Trophoblast cell (in vitro differentiated cells and primary cell): ENCODE measurements at regions not wholly inside any gene's neighbourhood (a gene's known extent, or its start where the extent isn't known, plus 50 kb on each side); places are given as distances from the start of the nearest gene placed in this dataset.

ENCODE experiments used
- DNase-seq, 2 donors: peaks; one replicate each; pipeline ENCODE4 v3.0.0-alpha.2; 2016
- H2AFZ ChIP-seq: 2 replicates; pipeline ENCODE4 v1.6.1; 2013; ENCODE audit warnings: low read length, moderate library complexity, mild to moderate bottlenecking; ENCODE audit not compliant: insufficient read depth, poor library complexity
- H2AK5ac ChIP-seq: 2 replicates; pipeline ENCODE4 v1.6.1; 2013; ENCODE audit warnings: mild to moderate bottlenecking, low read length
- H2BK120ac ChIP-seq: 2 replicates; pipeline ENCODE4 v1.6.1; 2013; ENCODE audit warnings: low read length, mild to moderate bottlenecking, moderate library complexity; ENCODE audit not compliant: insufficient read depth, poor library complexity
- H2BK12ac ChIP-seq: 2 replicates; pipeline ENCODE4 v1.6.1; 2013; ENCODE audit warnings: mild to moderate bottlenecking, low read length, moderate library complexity
- H2BK5ac ChIP-seq: 2 replicates; pipeline ENCODE4 v1.6.1; 2013; ENCODE audit warnings: low read length, low read depth, moderate library complexity, mild to moderate bottlenecking; ENCODE audit not compliant: poor library complexity
- H3K14ac ChIP-seq: 2 replicates; pipeline ENCODE4 v1.6.1; 2013; ENCODE audit warnings: mild to moderate bottlenecking, low read length
- H3K18ac ChIP-seq: 2 replicates; pipeline ENCODE4 v1.6.1; 2013; ENCODE audit warnings: mild to moderate bottlenecking, low read length
- H3K23ac ChIP-seq: 2 replicates; pipeline ENCODE4 v1.6.1; 2013; ENCODE audit warnings: low read length
- H3K27ac ChIP-seq: 2 replicates; pipeline ENCODE4 v1.5.1; 2013; ENCODE audit warnings: low read depth, mild to moderate bottlenecking, inconsistent platforms, low read length, moderate library complexity
- H3K27me3 ChIP-seq: 2 replicates; pipeline ENCODE4 v1.6.1; 2013; ENCODE audit warnings: inconsistent platforms, mild to moderate bottlenecking, low read length, moderate library complexity; ENCODE audit not compliant: insufficient read depth
- H3K36me3 ChIP-seq, 2 experiments: 1 replicate in 1 of 2; 2 replicates in 1 of 2; pipeline ENCODE4 v1.6.1; 2013; ENCODE audit warnings: low read length in 2 of 2, mild to moderate bottlenecking in 2 of 2, moderate library complexity in 1 of 2; ENCODE audit not compliant: insufficient read depth in 2 of 2, control insufficient read depth in 1 of 2
- H3K4ac ChIP-seq: 2 replicates; pipeline ENCODE4 v1.6.1; 2013; ENCODE audit warnings: low read depth, mild to moderate bottlenecking, low read length, moderate library complexity
- H3K4me1 ChIP-seq, 2 experiments: 1 replicate in 1 of 2; 2 replicates in 1 of 2; pipeline ENCODE4 v1.6.1; 2013; ENCODE audit warnings: low read length in 2 of 2, mild to moderate bottlenecking in 2 of 2, moderate library complexity in 1 of 2; ENCODE audit not compliant: insufficient read depth in 2 of 2, control insufficient read depth in 1 of 2
- H3K4me2 ChIP-seq: 2 replicates; pipeline ENCODE4 v1.6.1; 2013; ENCODE audit warnings: inconsistent platforms, mild to moderate bottlenecking, low read length, moderate library complexity
- H3K4me3 ChIP-seq: 2 replicates; pipeline ENCODE4 v1.5.1; 2013; ENCODE audit warnings: mild to moderate bottlenecking, low read depth, low read length, inconsistent platforms
- H3K79me1 ChIP-seq: one replicate; pipeline ENCODE4 v1.6.1; 2013; ENCODE audit warnings: low read length
- H3K79me2 ChIP-seq: 2 replicates; pipeline ENCODE4 v1.6.1; 2013; ENCODE audit warnings: low read length, mild to moderate bottlenecking; ENCODE audit not compliant: control insufficient read depth, insufficient read depth, poor library complexity
- H3K9ac ChIP-seq: 2 replicates; pipeline ENCODE4 v1.6.1; 2013; ENCODE audit warnings: mild to moderate bottlenecking, low read length
- H3K9me3 ChIP-seq: 2 replicates; pipeline ENCODE4 v1.6.1; 2013; ENCODE audit warnings: low read depth, mild to moderate bottlenecking, control low read depth, inconsistent platforms, low read length; ENCODE audit not compliant: insufficient read depth
- H4K12ac ChIP-seq: 2 replicates; pipeline ENCODE4 v1.6.1; 2013; ENCODE audit warnings: low read depth, mild to moderate bottlenecking, low read length, moderate library complexity
- H4K8ac ChIP-seq: 2 replicates; pipeline ENCODE4 v1.6.1; 2013; ENCODE audit warnings: low read depth, mild to moderate bottlenecking, low read length, moderate library complexity
- H4K91ac ChIP-seq: one replicate; pipeline ENCODE4 v1.6.1; 2013; ENCODE audit warnings: low read depth, mild to moderate bottlenecking, low read length, moderate library complexity
- WGBS: extraction: QIAGEN DNeasy Blood & Tissue Kit; methylation state at CpG from one replicate; pipeline ENCODE4 v1.1.7; 2013; ENCODE audit warnings: missing lambda C conversion rate; ENCODE audit not compliant: insufficient read length, insufficient coverage; ENCODE audit errors: extremely low coverage; 5-methylcytosine and 5-hydroxymethylcytosine counted together

GRCh38 chr1:192418552-192419285 is 101.9 kb downstream of the RGS21 start:
- H3K9ac ChIP-seq, result no peak overlapping the region
- no peak overlapping the region for H3K27ac ChIP-seq
- no peak overlapping the region for H4K8ac ChIP-seq
- H3K36me3 ChIP-seq, result no peaks in the 10 kb centered on the region
- no peaks in the 10 kb centered on the region for H3K79me2 ChIP-seq
- H4K91ac ChIP-seq, result no peak overlapping the region
- H3K4me1 ChIP-seq, result no peaks in the 10 kb centered on the region
- no peak overlapping the region for H2BK5ac ChIP-seq
- no peaks in the 10 kb centered on the region for H3K27me3 ChIP-seq
- no peak overlapping the region for H3K23ac ChIP-seq
- H2AFZ ChIP-seq, result no peak overlapping the region
- H3K18ac ChIP-seq, result no peak overlapping the region
- DNase-seq, result no peak
- no peak overlapping the region for H2AK5ac ChIP-seq
- no peaks in the 10 kb centered on the region for H3K9me3 ChIP-seq
- H3K4ac ChIP-seq, result no peak overlapping the region
- no peak overlapping the region for H3K4me2 ChIP-seq
- H2BK120ac ChIP-seq, result no peak overlapping the region
- no peak overlapping the region for H3K14ac ChIP-seq
- H3K79me1 ChIP-seq, result no peaks in the 10 kb centered on the region
- no peak overlapping the region for H3K4me3 ChIP-seq
- no peak overlapping the region for H4K12ac ChIP-seq
- H2BK12ac ChIP-seq, result no peak overlapping the region
- no CpG with 5 or more reads among the region's 1 CpG for WGBS

DNA sequence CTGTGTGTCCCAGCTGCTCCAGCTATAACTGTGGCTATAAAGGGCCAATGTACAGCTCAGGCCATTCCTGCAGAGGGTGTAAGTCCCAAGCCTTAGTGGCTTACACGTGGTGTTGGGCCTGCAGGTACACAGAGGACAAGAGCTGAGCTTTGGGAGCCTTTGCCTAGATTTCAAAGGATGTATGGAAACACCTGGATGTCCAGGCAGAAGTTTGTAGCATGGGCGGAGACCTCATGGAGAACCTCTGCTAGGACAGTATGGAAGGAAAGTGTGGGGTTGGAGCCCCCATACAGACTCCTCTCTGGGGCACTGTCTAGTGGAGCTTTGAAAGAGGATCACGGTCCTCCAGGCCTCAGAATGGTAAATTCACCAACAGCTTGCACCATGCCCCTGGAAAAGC is 113.9 kb downstream of the RGS21 start:
- H3K18ac ChIP-seq, result no peak overlapping the region
- peaks cover 7% of the 10 kb centered on the region for H3K9me3 ChIP-seq
- no peak overlapping the region for H4K91ac ChIP-seq
- WGBS, result no CpG with 5 or more reads among the region's 3 CpGs
- H3K27me3 ChIP-seq, result no peaks in the 10 kb centered on the region
- no peak overlapping the region for H2BK5ac ChIP-seq
- no peak overlapping the region for H3K4me2 ChIP-seq
- H3K9ac ChIP-seq, result no peak overlapping the region
- H3K27ac ChIP-seq, result no peak overlapping the region
- H3K4ac ChIP-seq, result no peak overlapping the region
- no peak overlapping the region for H3K14ac ChIP-seq
- H3K4me1 ChIP-seq, result no peaks in the 10 kb centered on the region
- no peak overlapping the region for H2BK120ac ChIP-seq
- H3K79me2 ChIP-seq, result no peaks in the 10 kb centered on the region
- H3K36me3 ChIP-seq, result no peaks in the 10 kb centered on the region
- H4K8ac ChIP-seq, result no peak overlapping the region
- no peak for DNase-seq
- H3K79me1 ChIP-seq, result no peaks in the 10 kb centered on the region
- H4K12ac ChIP-seq, result no peak overlapping the region
- peak overlapping the region; percentile 1 for H3K4me3 ChIP-seq
- no peak overlapping the region for H2BK12ac ChIP-seq
- no peak overlapping the region for H2AFZ ChIP-seq
- H3K23ac ChIP-seq, result no peak overlapping the region
- H2AK5ac ChIP-seq, result no peak overlapping the region

DNA sequence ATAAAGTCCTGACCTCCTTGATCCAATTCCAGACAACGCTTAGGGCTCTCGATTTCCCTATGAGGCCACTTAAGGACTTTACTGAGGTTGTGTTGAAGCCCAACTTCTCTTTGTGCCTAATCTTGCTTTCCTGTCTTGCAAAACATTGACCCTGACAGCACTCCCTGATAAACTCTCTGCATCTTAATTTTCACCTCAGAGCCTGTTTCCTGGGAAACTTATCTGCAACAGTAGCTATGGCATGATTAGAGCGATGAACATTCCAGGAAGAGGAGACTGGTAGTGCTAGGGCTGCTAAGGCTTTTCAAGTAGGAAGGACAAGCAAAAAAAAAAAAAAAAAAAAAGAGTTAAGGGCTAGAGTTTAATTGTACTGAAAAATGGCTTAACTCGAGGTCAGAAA is 118.9 kb downstream of the RGS21 start:
- Histone ChIP-seq H4K8ac (no peak overlapping the region), H3K23ac (no peak overlapping the region), H4K12ac (no peak overlapping the region), H2BK5ac (no peak overlapping the region), H3K14ac (no peak overlapping the region), H2BK12ac (no peak overlapping the region), H3K36me3 (no peaks in the 10 kb centered on the region), H4K91ac (no peak overlapping the region), H3K18ac (no peak overlapping the region), H3K27ac (no peak overlapping the region), H3K4ac (no peak overlapping the region), H3K27me3 (no peaks in the 10 kb centered on the region), H3K4me1 (no peaks in the 10 kb centered on the region), H2AFZ (no peak overlapping the region), H3K9ac (no peak overlapping the region), H2BK120ac (no peak overlapping the region), H3K79me2 (no peaks in the 10 kb centered on the region), H3K9me3 (peaks cover 3% of the 10 kb centered on the region), H3K4me3 (no peak overlapping the region), H3K79me1 (no peaks in the 10 kb centered on the region), H2AK5ac (no peak overlapping the region), H3K4me2 (no peak overlapping the region)
- no CpG with 5 or more reads among the region's 4 CpGs for WGBS
- no peak for DNase-seq

GRCh38 chr1:192436441-192437078 is 119.8 kb downstream of the RGS21 start:
- no CpG with 5 or more reads among the region's 8 CpGs for WGBS
- no peak overlapping the region for H2AFZ ChIP-seq
- no peak overlapping the region for H2AK5ac ChIP-seq
- H3K4me3 ChIP-seq, result no peak overlapping the region
- H4K8ac ChIP-seq, result no peak overlapping the region
- no peak overlapping the region for H2BK12ac ChIP-seq
- no peak overlapping the region for H3K4me2 ChIP-seq
- no peak overlapping the region for H4K91ac ChIP-seq
- H2BK120ac ChIP-seq, result no peak overlapping the region
- H2BK5ac ChIP-seq, result no peak overlapping the region
- H3K9me3 ChIP-seq, result no peaks in the 10 kb centered on the region
- no peaks in the 10 kb centered on the region for H3K4me1 ChIP-seq
- H3K23ac ChIP-seq, result no peak overlapping the region
- H3K79me2 ChIP-seq, result no peaks in the 10 kb centered on the region
- H3K79me1 ChIP-seq, result no peaks in the 10 kb centered on the region
- no peak for DNase-seq
- no peak overlapping the region for H3K9ac ChIP-seq
- no peak overlapping the region for H3K27ac ChIP-seq
- no peak overlapping the region for H3K18ac ChIP-seq
- H3K14ac ChIP-seq, result no peak overlapping the region
- H3K36me3 ChIP-seq, result no peaks in the 10 kb centered on the region
- H3K27me3 ChIP-seq, result no peaks in the 10 kb centered on the region
- H4K12ac ChIP-seq, result no peak overlapping the region
- H3K4ac ChIP-seq, result no peak overlapping the region
